NCI-H1694 treated with DMSO at 0.1 percent for 48 hours (cell line): ENCODE measurements at regions not wholly inside any gene's neighbourhood (a gene's known extent, or its start where the extent isn't known, plus 50 kb on each side); places are given as distances from the start of the nearest gene placed in this dataset.
"Not testable (repeated sequence)": the region's sequence is repeated elsewhere in the genome, so short reads cannot be mapped to it uniquely, and the experiment has no call there.

Source experiments
- DNase-seq: peaks from one replicate; lab custom pipeline; 2025; lab: John Stamatoyannopoulos, UW

DNA sequence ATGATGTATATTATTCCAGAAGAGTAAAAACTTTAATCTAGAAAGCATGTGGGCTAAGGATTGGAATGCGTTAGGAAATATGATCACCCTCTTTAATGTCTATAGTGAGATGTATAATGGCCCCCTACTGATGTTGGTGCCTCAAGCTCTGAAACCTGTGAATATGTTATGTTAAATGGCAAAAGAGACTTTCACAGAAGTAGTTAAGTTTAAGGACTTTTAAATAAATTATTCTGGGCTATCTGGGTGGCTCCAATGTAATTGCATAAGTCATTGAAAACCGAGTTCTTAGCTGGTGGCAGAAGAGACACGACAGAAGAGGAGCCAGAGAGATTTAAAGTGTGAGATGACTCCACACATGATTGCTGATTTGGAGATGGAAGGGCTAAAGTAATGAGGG is 1048.4 kb downstream of the PRIM2 start:
- DNase-seq: not testable (repeated sequence)

DNA sequence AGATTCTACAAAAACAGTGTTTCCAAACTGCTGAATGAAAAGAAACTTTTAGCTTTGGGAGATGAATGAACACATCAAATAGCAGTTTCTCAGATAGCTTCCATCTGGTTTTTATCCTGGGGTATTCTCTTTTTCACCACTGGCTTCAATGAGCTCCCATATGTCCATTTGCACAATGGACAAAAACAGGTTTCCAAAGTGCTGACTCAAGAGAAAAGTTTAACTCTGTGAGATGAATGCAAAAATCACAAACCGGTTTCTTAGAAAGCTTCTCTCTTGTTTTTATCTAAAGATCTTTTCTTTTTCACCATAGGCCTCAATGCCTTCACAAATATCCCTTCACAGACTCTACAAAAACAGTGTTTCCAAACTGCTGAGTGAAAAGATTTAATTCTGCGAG is 1089.2 kb downstream of the PRIM2 start:
- not testable (repeated sequence) for DNase-seq

DNA sequence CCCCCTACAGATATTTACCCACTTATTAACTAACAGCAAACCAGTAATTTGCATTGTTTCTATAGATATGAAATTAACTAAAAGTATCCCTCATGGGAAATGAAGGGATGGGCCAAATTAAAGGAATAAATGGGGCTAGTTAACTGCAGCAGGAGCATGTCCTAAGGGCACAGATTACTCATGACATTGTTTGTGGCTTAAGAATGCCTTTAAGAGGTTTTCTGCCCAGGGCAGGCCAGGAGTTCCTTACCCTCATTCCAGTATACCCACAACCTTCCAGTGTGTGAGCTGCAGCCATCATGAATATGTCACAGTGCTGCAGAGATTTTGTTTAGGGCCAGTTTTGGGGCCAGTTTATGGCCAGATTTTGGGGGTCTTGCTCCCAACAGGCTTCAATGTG is 1101.9 kb downstream of the PRIM2 start:
- DNase-seq: no peak
